SIG-M5 treated with dmso at 0.1 percent for 504 hours (cell line): ENCODE measurements at regions not wholly inside any gene's neighbourhood (a gene's known extent, or its start where the extent isn't known, plus 50 kb on each side); places are given as distances from the start of the nearest gene placed in this dataset.

Source experiments
- DNase-seq: peaks from one replicate; lab custom pipeline; 2025; ENCODE audit not compliant: unreplicated experiment; lab: John Stamatoyannopoulos, UW

DNA sequence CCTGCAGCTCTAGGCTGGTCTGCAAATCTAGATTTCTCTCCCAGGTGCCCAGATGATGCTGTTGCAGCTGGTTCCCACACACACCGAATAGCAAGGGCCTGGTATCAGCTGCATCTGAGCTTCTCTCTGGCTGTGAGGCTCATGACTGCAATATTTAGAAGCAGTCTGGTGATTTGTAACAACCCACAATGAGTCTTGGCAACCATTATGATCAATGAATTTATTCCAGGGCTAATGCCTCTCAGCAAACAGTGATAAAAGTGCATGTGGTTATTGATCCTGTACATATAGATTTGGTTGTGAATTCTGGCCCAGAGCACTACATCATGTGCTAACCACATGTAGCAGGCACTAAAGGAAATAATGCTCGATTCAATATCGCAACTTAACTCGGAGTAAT is 114.3 kb downstream of the ASCL4 start:
- DNase-seq, result no peak

DNA sequence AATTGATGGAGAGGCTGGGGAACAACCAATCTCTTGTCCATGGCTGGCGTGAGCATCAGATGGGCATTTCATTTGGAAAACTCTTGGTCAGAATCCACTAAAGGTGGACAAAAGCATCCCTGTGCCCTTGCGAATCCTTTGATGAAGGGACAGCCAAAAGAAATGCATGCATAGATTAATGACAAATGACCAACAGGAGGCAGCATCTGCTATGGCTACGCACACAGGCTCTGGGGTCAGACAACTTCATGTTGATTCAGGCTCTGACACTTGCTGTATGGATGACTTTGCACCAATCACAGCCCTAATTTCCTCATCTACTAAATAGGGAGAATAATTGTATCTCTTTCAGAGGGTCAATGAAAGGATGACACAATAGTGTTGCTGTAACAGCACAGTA is 117.5 kb downstream of the ASCL4 start:
- peak; percentile 32 for DNase-seq

DNA sequence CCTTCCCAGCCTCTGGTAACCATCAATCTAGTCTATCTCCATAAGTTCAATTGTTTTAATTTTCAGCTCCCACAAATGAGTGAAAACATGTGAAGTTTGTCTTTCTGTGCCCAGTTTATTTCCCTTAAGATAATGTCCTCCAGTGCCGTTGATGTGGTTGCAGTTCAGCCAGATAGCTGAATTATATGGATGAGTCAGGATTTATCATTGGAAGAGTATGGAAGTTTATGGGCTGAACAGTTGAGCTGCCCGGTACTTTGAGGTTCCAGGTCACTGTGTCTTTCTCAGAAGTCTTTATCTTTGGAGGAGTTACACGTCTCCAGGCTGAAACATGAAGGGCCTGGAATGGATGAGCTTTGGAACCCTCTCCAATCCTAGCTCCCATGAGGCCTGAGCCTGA is 120.1 kb downstream of the ASCL4 start:
- DNase-seq, result no peak

DNA sequence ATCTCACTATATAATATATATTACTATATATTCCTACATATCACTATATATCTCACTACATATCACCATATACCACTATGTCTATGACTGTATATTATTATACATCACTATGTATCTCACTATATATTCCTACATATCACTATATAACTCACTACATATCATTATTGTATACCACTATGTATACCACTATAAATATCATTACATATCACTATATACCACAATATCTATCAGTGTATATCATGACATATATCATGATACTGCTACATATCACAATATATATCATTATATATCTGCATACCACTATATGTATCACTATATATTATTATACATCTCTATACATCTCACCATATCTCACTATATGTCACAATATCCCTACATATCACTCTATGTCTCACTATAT is 121.5 kb downstream of the ASCL4 start:
- DNase-seq, result no peak

DNA sequence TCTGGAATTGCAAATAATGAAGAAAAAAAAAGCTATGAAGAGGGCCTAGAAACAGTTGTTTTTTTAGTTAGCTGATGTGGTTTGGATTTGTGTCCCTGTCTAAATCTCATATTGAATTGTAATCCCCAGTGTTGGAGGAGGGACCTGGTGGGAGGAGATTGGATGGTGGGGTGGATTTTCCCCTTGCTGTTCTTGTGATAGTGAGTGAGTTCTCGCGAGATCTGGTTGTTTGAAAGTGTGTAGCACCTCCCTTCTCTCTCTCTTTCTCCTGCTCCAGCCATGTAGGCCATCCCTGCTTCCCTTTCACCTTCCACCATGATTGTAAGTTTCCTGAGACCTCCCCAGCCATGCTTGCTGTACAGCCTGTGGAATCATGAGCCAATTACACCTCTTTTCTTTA is 126.1 kb downstream of the ASCL4 start:
- no peak for DNase-seq

DNA sequence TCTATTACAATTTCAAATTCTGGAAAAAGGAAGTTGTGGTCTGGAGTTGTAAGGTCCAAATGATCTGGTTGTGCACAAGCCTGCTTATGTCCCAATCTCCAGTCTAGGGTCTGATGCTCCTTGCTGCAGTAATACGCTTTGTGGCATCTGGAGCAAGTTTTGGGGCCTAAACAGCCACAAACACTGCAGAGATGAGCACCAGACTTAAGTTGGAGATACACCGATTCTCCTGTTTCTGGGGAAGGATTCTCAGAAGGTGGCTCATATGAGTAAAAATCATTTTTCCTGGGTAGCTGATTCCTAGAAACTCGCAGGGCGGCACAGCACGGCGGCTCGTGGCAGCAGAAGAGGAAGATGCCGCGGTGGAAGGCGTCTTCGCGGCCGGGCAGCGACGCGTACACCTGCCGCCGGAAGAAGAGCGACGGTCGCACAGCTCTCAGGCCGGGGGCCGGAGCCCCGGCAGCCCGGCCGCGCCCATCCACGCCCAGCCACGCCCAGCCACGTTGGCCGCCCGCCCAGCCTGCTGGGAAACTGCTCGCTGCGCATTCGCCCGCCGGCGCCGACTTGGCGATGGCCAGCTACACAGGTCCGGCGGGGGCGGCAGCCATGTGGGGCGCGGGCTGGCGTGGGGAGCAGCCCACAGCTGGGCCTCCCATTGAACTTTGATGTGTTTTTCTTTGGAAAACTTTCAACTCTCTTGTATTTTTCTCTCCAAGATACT is 129.0 kb downstream of the ASCL4 start:
- DNase-seq, result peak; percentile 55

DNA sequence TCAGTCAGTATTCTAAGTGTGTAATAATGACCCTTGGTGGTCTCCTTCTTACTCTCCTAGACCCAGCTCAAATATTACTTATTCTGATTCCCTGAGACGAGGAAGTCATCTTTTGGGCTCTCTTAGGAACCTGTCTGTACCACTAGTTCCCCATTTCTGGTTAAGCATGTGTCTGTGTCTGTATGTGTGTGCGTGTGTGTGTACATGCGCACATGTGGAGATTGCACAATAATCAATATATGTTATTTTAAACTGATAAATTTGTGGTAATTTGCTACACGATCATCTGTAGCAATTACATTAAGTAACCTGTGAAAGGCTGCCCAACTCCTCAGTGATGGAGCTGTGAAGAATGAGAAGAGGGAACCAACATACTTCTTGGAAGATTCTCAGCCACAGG is 132.2 kb downstream of the ASCL4 start:
- DNase-seq, result peak; percentile 23

DNA sequence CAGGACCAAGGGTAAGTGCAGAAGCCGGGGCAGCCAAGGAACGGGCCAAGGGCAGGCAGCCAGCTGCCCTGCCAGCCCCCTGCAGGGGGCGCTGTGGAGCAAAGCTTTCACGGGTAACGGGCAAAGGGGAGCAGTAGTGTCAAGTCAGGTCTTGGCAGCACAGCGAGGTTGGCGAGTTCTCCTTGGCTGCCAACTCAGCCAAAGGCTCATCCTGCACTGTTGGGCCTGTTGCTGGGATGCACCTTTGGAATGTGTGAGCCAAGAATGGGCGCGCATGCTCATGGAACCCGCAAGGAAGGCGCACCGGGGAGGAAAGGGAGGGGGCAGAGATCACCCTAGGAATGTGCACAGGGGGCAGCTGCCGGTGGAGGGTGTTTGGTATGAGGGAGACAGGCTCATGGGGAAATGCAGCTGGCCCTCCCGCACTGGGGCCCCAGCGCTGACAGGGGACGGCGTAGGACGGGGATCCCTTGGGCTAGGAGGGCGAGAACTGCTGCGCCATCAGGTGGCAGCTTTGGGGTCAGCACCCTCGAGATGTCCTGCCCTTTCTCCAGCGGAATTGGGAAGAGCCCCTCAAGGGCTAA is 138.0 kb downstream of the ASCL4 start:
- peak; percentile 31 for DNase-seq

DNA sequence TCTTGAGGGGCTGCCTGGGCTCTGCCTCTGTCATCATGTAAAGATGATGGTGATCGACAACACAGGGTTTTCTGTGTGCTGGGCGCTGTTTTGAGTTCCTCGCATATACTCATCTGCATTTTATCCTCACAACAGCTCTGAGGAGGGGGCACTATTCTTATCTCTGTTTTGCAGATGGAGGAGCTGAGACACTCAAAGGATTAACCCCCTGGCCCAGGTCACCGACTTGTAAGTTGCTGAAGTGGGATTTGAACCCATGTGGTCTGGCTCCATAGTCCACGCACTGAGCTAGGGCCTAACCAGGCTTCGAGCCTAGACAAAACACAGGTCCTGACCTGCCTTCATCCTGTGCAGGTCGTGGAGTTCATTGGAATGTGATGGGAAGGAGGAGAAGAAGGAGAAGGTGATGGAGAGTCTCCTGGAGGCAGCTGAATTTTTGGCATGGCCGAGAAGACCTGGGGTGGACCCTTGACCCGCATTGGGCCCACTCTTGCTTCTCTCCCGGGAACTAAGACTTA is 140.0 kb downstream of the ASCL4 start:
- DNase-seq, result no peak

DNA sequence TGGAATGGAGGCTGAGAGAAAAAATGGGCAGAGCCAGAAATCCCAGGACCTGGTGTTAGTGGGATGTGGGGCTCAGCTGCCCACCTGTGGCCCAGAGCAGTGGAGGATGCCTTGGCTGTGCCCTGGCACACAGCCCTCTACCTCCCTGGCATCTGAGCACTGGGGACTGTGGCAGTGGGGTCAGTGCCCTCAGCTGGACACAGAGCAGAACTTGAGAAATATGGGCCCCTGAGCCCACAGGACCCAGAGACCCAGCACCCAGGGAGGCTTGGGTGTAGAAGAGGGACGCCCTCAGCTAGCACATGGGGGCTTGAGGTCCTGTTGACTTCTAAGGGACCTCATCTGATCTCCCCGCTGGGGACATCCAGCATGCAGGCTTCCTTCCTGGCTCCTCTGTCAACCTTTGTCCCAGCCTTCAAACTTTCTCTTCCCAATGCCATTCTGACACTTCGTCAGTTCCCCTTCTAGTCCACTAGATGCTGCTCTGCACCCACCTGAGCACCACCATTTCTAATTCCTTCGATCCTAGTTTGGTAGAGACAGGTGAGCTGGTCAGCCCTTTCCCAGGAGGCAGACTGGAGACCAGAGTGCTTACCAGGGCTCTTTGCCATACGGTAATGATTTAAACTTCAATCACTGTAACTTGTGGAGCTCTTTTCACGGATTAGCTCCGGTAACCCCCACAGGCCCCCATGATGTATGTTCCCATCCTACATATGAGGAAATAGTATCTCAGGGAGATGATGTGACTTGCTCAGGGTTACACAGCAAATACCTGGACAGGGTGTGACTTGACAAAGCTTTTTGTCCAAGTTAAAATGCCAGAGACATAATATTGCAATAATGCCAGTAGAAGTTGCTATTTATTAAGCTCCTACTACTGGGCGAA is 143.7 kb downstream of the ASCL4 start:
- DNase-seq, result peak; percentile 39

DNA sequence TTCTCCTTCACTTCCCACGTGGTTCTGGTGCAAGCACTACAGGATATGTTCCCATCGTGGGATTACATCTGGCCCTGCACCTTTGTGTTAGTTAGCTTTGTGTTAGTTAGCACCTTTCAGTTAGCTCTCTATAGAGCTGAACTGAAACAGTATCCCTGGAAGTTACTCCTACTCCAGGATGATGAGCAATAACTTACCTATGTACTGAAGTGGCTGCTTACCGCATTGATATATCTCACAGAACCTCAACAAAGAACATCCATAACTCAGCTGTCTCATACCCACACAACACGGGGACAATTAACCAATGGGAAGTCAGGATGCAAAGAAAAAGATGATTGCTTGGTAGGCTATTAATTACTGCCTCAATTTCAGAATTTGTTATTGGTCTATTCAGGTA is 146.6 kb downstream of the ASCL4 start:
- no peak for DNase-seq

DNA sequence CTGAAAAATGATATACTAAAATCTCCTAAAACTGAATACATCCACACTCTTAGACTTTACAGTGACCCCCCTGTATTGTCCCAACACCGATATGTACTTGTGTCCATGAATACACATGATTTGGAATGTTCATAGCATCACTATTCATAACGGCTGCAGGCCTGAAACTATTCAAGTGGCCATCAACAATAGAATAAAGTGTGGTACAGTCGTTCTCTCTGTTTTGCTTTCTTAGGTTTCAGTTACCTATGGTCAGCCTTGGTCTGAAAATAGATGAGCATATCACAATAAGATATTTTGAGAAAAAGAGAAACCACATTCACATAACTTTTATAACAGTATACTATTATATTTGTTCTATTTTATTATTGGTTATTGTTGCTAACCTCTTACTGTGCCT is 150.6 kb downstream of the ASCL4 start:
- no peak for DNase-seq

DNA sequence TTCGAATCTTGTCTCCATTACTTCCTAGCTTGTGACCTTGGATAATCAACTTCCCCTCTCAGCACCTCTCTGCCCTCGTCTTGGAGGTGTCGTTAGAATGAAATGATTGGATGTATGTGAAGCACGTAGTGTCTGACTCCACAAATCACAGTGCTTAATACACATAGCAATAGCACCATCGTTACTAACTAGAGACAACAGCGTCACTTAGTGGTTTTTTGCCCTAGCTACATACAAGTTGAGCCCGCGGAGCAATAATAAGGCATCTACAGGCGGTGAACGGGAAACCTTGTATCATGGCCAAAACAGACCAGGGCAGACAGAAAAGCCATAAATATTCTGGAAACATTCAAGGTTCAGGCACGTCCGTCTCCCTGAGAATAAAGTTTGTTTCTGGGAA is 154.9 kb downstream of the ASCL4 start:
- DNase-seq, result peak; percentile 3

DNA sequence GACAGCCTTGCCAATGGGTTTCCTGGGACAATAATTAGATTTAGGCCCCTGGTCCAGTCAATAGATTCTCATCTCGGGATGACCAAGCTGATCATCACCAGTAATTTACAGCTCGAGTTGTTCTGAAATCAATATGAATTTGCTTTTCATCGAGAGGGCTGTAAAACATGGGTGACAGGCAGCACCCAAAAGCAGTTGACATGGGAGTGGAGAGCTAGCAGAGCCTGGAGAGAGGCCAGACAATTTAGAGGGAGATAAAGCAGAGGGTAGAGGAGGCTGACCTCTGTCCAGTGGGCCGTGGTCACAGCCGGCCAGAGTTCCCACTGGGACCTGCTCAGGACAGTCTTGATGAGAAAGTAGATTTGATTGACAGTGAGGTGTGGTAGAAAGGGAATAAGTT is 157.3 kb downstream of the ASCL4 start:
- DNase-seq, result no peak

DNA sequence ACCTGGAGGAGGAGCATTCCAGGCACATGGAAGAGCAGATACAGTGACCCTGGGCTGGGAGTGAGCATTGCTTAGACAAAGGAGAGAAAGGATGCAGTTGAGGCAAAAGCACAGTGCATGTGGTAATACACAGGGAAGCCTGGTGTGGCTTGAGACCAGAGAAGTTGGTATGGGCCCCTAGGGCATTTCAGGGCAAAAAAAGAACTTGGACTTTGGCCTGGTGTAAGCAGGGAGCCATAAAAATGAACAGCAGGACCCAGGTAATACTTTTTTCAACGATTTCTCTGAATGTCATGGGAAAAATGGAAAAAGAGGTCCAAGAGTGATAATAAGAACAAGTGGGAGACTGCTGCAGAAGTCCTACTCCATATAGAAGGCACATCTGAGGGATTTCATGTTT is 163.9 kb downstream of the ASCL4 start:
- no peak for DNase-seq

DNA sequence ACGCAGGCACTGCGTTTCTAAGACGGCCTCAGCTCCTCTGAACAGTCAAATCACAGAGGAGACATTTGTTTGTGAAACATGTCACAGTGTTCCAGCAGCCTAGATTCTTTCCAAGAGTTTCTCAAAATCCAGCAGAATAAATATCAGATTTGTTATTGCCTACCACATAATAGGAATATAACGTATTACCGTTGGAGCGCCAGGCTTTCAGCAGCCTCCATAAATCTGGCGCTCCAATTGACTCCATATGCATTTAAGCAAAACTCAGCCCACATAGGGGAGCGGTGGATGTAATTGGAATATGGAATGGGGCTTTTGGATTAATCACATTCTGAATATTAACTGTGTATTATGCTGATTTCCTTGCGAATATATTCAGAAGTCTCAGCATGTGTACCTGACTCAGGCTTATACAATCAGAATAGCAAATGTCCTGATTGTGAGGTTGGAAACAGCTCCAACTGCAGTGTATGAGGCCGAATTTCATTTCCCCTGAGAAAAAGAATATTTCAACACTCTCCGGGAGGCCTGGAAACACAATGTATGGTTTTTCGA is 174.0 kb downstream of the ASCL4 start:
- DNase-seq, result no peak

DNA sequence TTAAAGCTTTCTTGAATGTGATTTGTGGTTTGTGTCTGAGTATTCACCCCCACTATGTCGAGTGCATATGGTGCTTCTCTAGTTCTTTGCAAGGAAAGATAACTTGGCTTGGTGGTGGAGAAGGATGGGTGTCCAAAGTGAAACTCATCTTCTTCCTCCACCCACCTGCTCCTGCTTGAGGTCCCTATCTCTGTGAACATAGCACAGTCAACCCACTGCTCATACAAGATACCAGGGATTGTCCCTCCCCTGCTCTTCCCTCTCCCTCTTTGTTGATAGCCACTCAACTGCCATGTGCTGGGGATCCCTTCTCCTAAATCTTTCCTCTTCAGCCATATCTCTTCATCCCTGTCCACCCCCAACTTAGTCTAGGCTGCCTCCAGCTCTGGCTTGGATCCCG is 176.5 kb downstream of the ASCL4 start:
- DNase-seq, result no peak

DNA sequence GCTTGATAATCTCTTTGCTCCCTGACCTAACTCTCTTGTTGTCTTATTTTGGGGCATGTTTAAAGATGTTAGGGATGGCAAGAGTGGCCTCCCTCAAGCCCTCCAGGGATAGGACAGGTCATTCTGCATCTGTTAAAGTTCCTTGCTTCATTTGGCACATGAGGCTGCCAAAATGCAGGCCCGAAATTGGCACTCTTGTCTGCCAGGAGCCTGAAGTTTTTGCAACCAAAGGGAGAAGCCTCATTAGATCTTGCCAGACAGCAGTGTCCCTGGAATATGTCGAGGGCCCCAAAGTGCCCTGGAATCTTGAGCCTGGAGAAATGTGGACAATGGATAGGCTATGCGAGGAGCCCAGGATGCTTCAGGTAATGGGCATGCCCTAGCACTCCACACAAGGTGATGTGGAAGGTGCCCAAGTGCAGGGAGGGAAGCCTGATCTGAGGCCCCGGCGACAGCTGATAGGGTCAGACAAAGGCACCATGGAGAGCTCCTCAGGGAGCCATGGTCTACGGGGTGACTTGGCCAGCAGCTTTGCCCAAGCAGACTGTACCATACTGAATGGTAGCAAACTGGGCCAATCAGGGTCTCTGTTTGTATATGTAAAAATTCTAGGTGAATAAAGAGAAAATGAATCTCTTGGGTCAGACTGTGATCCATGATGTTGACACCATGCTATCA is 173.0 kb upstream of the WSCD2 start:
- no peak for DNase-seq

DNA sequence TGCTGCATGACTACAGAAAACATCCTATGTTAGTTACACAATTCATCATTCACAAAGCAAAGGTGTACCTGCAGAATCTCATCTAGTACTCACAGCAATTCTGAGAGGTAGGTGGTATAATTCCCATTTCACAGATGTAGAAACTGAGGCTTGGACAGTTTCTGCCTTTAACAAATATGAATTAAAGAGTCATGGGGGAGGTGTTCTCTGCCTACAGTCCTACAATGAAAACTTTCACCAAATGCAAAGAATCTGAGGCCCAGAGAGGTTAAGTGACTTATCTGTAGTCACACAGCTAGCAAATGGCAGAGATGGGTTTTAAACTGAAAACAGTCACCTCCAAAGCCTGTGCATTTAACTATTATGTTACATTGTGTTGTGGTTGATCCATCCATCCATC is 171.6 kb upstream of the WSCD2 start:
- DNase-seq, result no peak

DNA sequence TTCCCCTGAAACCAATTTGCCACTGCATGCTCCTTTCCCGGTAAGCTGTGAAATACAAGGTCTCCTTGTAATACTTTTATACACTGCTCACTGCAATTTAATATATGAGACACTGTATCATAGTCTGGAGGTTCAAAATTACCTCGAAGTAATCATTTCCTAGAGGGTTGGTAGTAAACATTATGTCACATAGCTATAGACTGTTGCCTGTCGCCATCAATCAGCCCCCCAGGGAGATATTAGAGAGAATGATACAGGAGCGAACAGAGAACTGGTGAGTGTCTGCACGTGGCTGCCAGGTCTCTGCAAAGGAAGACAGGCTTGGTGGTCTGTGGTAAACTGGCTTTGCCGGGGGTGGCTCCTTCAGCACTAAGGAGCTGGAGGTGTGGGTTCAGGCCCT is 165.5 kb upstream of the WSCD2 start:
- DNase-seq, result no peak

DNA sequence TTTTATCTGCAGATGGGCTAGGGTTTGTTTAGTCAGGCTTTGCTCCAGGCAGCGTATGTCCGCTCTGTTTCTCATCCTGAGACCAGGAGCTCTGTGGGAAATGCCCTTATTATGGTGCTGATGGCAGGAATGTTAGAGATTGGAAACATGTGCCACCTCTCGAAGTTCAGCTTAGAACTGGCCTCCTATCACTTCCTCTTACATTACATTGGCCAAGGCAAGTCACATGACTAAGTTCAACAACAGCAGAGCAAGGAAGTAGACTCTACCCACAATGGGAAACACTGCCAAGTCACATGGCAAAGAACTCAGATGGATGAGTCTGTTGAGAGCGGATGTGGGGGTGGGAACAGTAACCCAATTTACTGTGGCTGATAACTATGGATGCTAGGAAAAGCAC is 161.9 kb upstream of the WSCD2 start:
- DNase-seq, result no peak
